Neuronal stem cell (in vitro differentiated cells): ENCODE measurements at regions not wholly inside any gene's neighbourhood (a gene's known extent, or its start where the extent isn't known, plus 50 kb on each side); places are given as distances from the start of the nearest gene placed in this dataset.
A peak's percentile ranks its signal among the peaks of the same experiment; 100 is the strongest.

Source experiments
- DNase-seq: peaks from one replicate; pipeline ENCODE4 v3.0.0-alpha.2; 2013; ENCODE audit warnings: low spot score
- H2AFZ ChIP-seq: one replicate; pipeline ENCODE4 v1.6.1; 2013; ENCODE audit warnings: mild to moderate bottlenecking, low read length, inconsistent platforms
- H2AK5ac ChIP-seq: 2 replicates; pipeline ENCODE4 v1.6.1; 2013; ENCODE audit warnings: low read depth, mild to moderate bottlenecking, inconsistent platforms, low read length, moderate library complexity, mixed read lengths
- H2BK120ac ChIP-seq: 2 replicates; pipeline ENCODE4 v1.6.1; 2013; ENCODE audit warnings: low read depth, mild to moderate bottlenecking, inconsistent platforms, low read length, moderate library complexity, mixed read lengths
- H2BK12ac ChIP-seq: one replicate; pipeline ENCODE4 v1.6.1; 2013; ENCODE audit warnings: low read length, inconsistent platforms
- H2BK15ac ChIP-seq: 2 replicates; pipeline ENCODE4 v1.6.1; 2013; ENCODE audit warnings: mild to moderate bottlenecking, low read length, inconsistent platforms, mixed read lengths
- H2BK5ac ChIP-seq: one replicate; pipeline ENCODE4 v1.6.1; 2013; ENCODE audit warnings: inconsistent platforms, mild to moderate bottlenecking, low read length, moderate library complexity
- H3K14ac ChIP-seq: one replicate; pipeline ENCODE4 v1.6.1; 2013; ENCODE audit warnings: low read length, inconsistent platforms
- H3K18ac ChIP-seq: 2 replicates; pipeline ENCODE4 v1.6.1; 2013; ENCODE audit warnings: low read length, inconsistent platforms
- H3K23ac ChIP-seq: 2 replicates; pipeline ENCODE4 v1.6.1; 2013; ENCODE audit warnings: low read depth, mild to moderate bottlenecking, mixed read lengths, low read length, inconsistent platforms; ENCODE audit not compliant: poor library complexity
- H3K27ac ChIP-seq: replicated peaks from 3 replicates; pipeline ENCODE4 v1.5.1; 2013; ENCODE audit warnings: low read length, inconsistent platforms
- H3K27me3 ChIP-seq, 3 experiments: 2 replicates each; pipeline ENCODE4 v1.6.1; 2013; ENCODE audit warnings: low read length in 3 of 3, mild to moderate bottlenecking in 2 of 3, inconsistent platforms in 1 of 3, low read depth in 1 of 3, mixed read lengths in 1 of 3, moderate library complexity in 1 of 3; ENCODE audit not compliant: control insufficient read depth in 3 of 3, insufficient read depth in 3 of 3
- H3K36me3 ChIP-seq, 2 donors: replicated peaks in 1 of 2; 2 replicates each; pipeline ENCODE4 v1.6.1; 2013; ENCODE audit warnings: low read length in 2 of 2; ENCODE audit not compliant: control insufficient read depth in 2 of 2, insufficient read depth in 2 of 2
- H3K4ac ChIP-seq: 2 replicates; pipeline ENCODE4 v1.6.1; 2013; ENCODE audit warnings: inconsistent platforms, mild to moderate bottlenecking, low read length, moderate library complexity
- H3K4me1 ChIP-seq, 2 donors: 1 replicate in 1 of 2; 2 replicates in 1 of 2; pipeline ENCODE4 v1.6.1; 2013; ENCODE audit warnings: low read length in 2 of 2, low read depth in 1 of 2; ENCODE audit not compliant: control insufficient read depth in 2 of 2, insufficient read depth in 1 of 2
- H3K4me2 ChIP-seq: one replicate; pipeline ENCODE4 v1.6.1; 2013; ENCODE audit warnings: mild to moderate bottlenecking, low read length, inconsistent platforms; ENCODE audit not compliant: insufficient read depth, poor library complexity, severe bottlenecking
- H3K4me3 ChIP-seq, 2 donors: 2 replicates each; pipeline ENCODE4 v1.5.1; 2013; ENCODE audit warnings: low read length in 2 of 2, mild to moderate bottlenecking in 2 of 2, inconsistent platforms in 1 of 2, moderate library complexity in 1 of 2
- H3K79me1 ChIP-seq: one replicate; pipeline ENCODE4 v1.6.1; 2013; ENCODE audit warnings: low read depth, mild to moderate bottlenecking, inconsistent platforms, low read length, moderate library complexity
- H3K9ac ChIP-seq: one replicate; pipeline ENCODE4 v1.6.1; 2013; ENCODE audit warnings: mild to moderate bottlenecking, low read depth, low read length, inconsistent platforms; ENCODE audit not compliant: poor library complexity
- H3K9me3 ChIP-seq, 2 donors: replicated peaks in 1 of 2; 2 replicates each; pipeline versions ENCODE3 to v1.6.1; 2013; ENCODE audit warnings: low read length in 2 of 2, mild to moderate bottlenecking in 2 of 2, inconsistent platforms in 1 of 2, low read depth in 1 of 2, mixed read lengths in 1 of 2, moderate library complexity in 1 of 2; ENCODE audit not compliant: control insufficient read depth in 2 of 2, insufficient read depth in 1 of 2
- H4K8ac ChIP-seq: one replicate; pipeline ENCODE4 v1.6.1; 2013; ENCODE audit warnings: low read depth, mild to moderate bottlenecking, inconsistent platforms, low read length, moderate library complexity
- H4K91ac ChIP-seq: one replicate; pipeline ENCODE4 v1.6.1; 2013; ENCODE audit warnings: low read length, low read depth, mild to moderate bottlenecking, inconsistent platforms; ENCODE audit not compliant: poor library complexity
- WGBS, 2 donors: extraction: QIAGEN DNeasy Blood & Tissue Kit; methylation state at CpG; one replicate each; pipeline ENCODE4 v1.1.7; 2013; ENCODE audit warnings: missing lambda C conversion rate in 2 of 2, mixed read lengths in 1 of 2; ENCODE audit not compliant: insufficient read length in 2 of 2, insufficient replicate concordance in 1 of 2; ENCODE audit errors: extremely low coverage in 2 of 2; 5-methylcytosine and 5-hydroxymethylcytosine counted together

DNA sequence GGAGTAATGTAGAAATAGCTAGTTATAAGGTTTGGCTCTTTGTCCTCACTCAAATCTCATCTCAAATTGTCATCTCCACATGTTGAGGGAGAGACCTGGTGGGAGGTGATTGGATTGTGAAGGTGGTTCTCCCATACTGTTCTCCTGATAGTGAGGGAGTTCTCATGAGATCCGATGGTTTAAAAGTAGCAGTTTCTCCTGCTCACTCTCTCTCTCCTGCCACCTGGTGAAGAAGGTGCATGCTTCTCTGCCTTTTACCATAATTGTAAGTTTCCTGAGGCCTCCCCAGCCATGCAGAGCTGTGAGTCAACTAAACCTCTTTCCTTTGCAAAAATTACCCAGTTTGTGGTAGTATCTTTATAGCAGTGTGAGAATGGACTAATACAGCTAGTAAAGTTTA is 849.4 kb downstream of the DACH1 start:
- no peak overlapping the region for H2AFZ ChIP-seq
- no CpG with 5 or more reads among the region's 1 CpG for WGBS, 2 donors
- no peaks in the 10 kb centered on the region for H3K4me1 ChIP-seq
- no peak overlapping the region for H3K9ac ChIP-seq
- no peak overlapping the region for H3K18ac ChIP-seq
- H3K4me3 ChIP-seq: no peak overlapping the region
- H4K8ac ChIP-seq: no peak overlapping the region
- H2BK12ac ChIP-seq: no peak overlapping the region
- no peak overlapping the region for H3K23ac ChIP-seq
- no peaks in the 10 kb centered on the region for H3K79me1 ChIP-seq
- no peak for DNase-seq
- H2AK5ac ChIP-seq: no peak overlapping the region
- H3K27me3 ChIP-seq: no peaks in the 10 kb centered on the region
- H2BK15ac ChIP-seq: no peak overlapping the region
- H2BK120ac ChIP-seq: no peak overlapping the region
- no peak overlapping the region for H3K4ac ChIP-seq
- no peaks in the 10 kb centered on the region for H3K9me3 ChIP-seq
- no peak overlapping the region for H3K27ac ChIP-seq
- no peak overlapping the region for H3K14ac ChIP-seq
- H2BK5ac ChIP-seq: no peak overlapping the region
- no peak overlapping the region for H3K4me2 ChIP-seq
- no peaks in the 10 kb centered on the region for H3K36me3 ChIP-seq
- H4K91ac ChIP-seq: no peak overlapping the region

- H3K27me3 ChIP-seq: no peaks in the 10 kb centered on the region
- no peak overlapping the region for H2BK15ac ChIP-seq
- no peak overlapping the region for H3K18ac ChIP-seq
- H2BK12ac ChIP-seq: no peak overlapping the region
- H3K9ac ChIP-seq: no peak overlapping the region
- no peak overlapping the region for H2AK5ac ChIP-seq
- H3K36me3 ChIP-seq: no peaks in the 10 kb centered on the region
- H3K4me1 ChIP-seq: no peaks in the 10 kb centered on the region
- no peak overlapping the region for H4K8ac ChIP-seq
- no peaks in the 10 kb centered on the region for H3K9me3 ChIP-seq
- no peak overlapping the region for H3K4me3 ChIP-seq
- H2BK120ac ChIP-seq: no peak overlapping the region
- no peak overlapping the region for H3K14ac ChIP-seq
- H4K91ac ChIP-seq: no peak overlapping the region
- H2BK5ac ChIP-seq: no peak overlapping the region
- H2AFZ ChIP-seq: no peak overlapping the region
- no CpG with 5 or more reads among the region's 2 CpGs for WGBS, 2 donors
- H3K4ac ChIP-seq: no peak overlapping the region
- no peaks in the 10 kb centered on the region for H3K79me1 ChIP-seq
- no peak overlapping the region for H3K27ac ChIP-seq
- H3K4me2 ChIP-seq: no peak overlapping the region
- no peak for DNase-seq
- no peak overlapping the region for H3K23ac ChIP-seq
These were observed 851.5 kb downstream of the DACH1 start for GRCh38 chr13:71015516-71015915.

DNA sequence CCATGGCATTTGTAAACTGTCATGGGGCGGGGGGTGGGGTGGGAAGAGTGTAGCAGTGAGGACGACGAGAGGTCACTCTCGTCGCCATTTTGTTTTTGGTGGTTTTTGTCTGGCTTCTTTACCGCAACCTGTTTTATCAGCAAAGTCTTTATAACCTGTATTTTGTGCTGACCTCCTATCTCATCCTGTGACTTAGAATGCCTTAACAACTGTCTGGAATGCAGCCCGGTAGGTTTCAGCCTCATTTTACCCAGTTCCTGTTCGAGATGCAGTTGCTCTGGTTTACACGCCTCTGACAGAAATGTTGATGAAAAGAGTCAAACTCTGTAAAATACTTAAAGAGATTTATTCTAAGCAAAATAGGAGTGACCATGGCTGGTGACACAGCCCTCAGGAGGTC is 852.0 kb downstream of the DACH1 start:
- no peak for DNase-seq
- no peak overlapping the region for H3K4ac ChIP-seq
- H3K27me3 ChIP-seq: no peaks in the 10 kb centered on the region
- H3K79me1 ChIP-seq: no peaks in the 10 kb centered on the region
- H3K14ac ChIP-seq: no peak overlapping the region
- no peak overlapping the region for H3K4me3 ChIP-seq
- H2BK120ac ChIP-seq: no peak overlapping the region
- H3K18ac ChIP-seq: no peak overlapping the region
- no peak overlapping the region for H3K23ac ChIP-seq
- H4K8ac ChIP-seq: no peak overlapping the region
- no peak overlapping the region for H3K27ac ChIP-seq
- H3K9ac ChIP-seq: no peak overlapping the region
- no peaks in the 10 kb centered on the region for H3K9me3 ChIP-seq
- peak overlapping the region; percentile 64 for H2AFZ ChIP-seq
- no CpG with 5 or more reads among the region's 9 CpGs for WGBS, 2 donors
- H3K4me2 ChIP-seq: no peak overlapping the region
- H2AK5ac ChIP-seq: no peak overlapping the region
- H3K36me3 ChIP-seq: no peaks in the 10 kb centered on the region
- no peak overlapping the region for H2BK12ac ChIP-seq
- H4K91ac ChIP-seq: no peak overlapping the region
- no peaks in the 10 kb centered on the region for H3K4me1 ChIP-seq
- no peak overlapping the region for H2BK5ac ChIP-seq
- H2BK15ac ChIP-seq: no peak overlapping the region

- DNase-seq: no peak
- H2BK15ac ChIP-seq: no peak overlapping the region
- no peak overlapping the region for H3K18ac ChIP-seq
- no peak overlapping the region for H4K8ac ChIP-seq
- no peak overlapping the region for H2AFZ ChIP-seq
- no peak overlapping the region for H2BK120ac ChIP-seq
- H4K91ac ChIP-seq: no peak overlapping the region
- no peak overlapping the region for H2AK5ac ChIP-seq
- H3K27ac ChIP-seq: no peak overlapping the region
- peaks cover 0 to 3% of the 10 kb centered on the region in 2 donors for H3K9me3 ChIP-seq
- no peaks in the 10 kb centered on the region for H3K27me3 ChIP-seq
- no peak overlapping the region for H3K4me3 ChIP-seq
- H3K79me1 ChIP-seq: no peaks in the 10 kb centered on the region
- H3K4ac ChIP-seq: no peak overlapping the region
- no peak overlapping the region for H2BK12ac ChIP-seq
- H3K4me2 ChIP-seq: no peak overlapping the region
- no peaks in the 10 kb centered on the region for H3K36me3 ChIP-seq
- no peak overlapping the region for H3K14ac ChIP-seq
- H3K9ac ChIP-seq: no peak overlapping the region
- no peaks in the 10 kb centered on the region for H3K4me1 ChIP-seq
- no peak overlapping the region for H2BK5ac ChIP-seq
- no peak overlapping the region for H3K23ac ChIP-seq
These were observed 861.1 kb downstream of the DACH1 start for GRCh38 chr13:71005919-71006318.
